Inflammatory macrophage treated with lipopolysaccharide for 4 hours (primary cell): ENCODE measurements at regions not wholly inside any gene's neighbourhood (a gene's known extent, or its start where the extent isn't known, plus 50 kb on each side); places are given as distances from the start of the nearest gene placed in this dataset.
A peak's percentile ranks its signal among the peaks of the same experiment; 100 is the strongest.

ENCODE experiments used
- DNase-seq: peaks from one replicate; pipeline ENCODE4 v3.0.0-alpha.2; 2020

GRCh38 chr2:134770702-134771101, 51.9 kb upstream of the TMEM163 start:
- DNase-seq = no peak

GRCh38 chr2:134771313-134771801, 52.6 kb upstream of the TMEM163 start:
- DNase-seq = no peak

GRCh38 chr2:134772493-134773169, 53.8 kb upstream of the TMEM163 start:
- DNase-seq = no peak

- no peak for DNase-seq
Observed at GRCh38 chr2:134773335-134773734, 54.5 kb upstream of the TMEM163 start.

GRCh38 chr2:134773759-134774742, 55.3 kb upstream of the TMEM163 start:
- DNase-seq = no peak

- DNase-seq = no peak
Observed at GRCh38 chr2:134774786-134775641, 56.2 kb upstream of the TMEM163 start.

GRCh38 chr2:134776836-134777235, 58.0 kb upstream of the TMEM163 start:
- no peak for DNase-seq

- no peak for DNase-seq
Observed at GRCh38 chr2:134777593-134777992, 58.8 kb upstream of the TMEM163 start.

- DNase-seq = no peak
Observed at GRCh38 chr2:134778372-134778771, 59.6 kb upstream of the TMEM163 start.

- no peak for DNase-seq
Observed at GRCh38 chr2:134780972-134781371, 57.4 kb upstream of the ACMSD start.

GRCh38 chr2:134782107-134782506, 56.3 kb upstream of the ACMSD start:
- DNase-seq = no peak

- DNase-seq = peak; percentile 84
Observed at GRCh38 chr2:134782792-134783191, 55.6 kb upstream of the ACMSD start.

GRCh38 chr2:134783912-134784311, 54.5 kb upstream of the ACMSD start:
- peak; percentile 85 for DNase-seq

GRCh38 chr2:134785659-134786430, 52.6 kb upstream of the ACMSD start:
- peak; percentile 48 for DNase-seq

- DNase-seq = no peak
Observed at GRCh38 chr2:134788417-134788816, 50.0 kb upstream of the ACMSD start.
